ENCODE measurements at regions not wholly inside any gene's neighbourhood (a gene's known extent, or its start where the extent isn't known, plus 50 kb on each side); places are given as distances from the start of the nearest gene placed in this dataset.
"Not testable (repeated sequence)": the region's sequence is repeated elsewhere in the genome, so short reads cannot be mapped to it uniquely, and the experiment has no call there.

DNA sequence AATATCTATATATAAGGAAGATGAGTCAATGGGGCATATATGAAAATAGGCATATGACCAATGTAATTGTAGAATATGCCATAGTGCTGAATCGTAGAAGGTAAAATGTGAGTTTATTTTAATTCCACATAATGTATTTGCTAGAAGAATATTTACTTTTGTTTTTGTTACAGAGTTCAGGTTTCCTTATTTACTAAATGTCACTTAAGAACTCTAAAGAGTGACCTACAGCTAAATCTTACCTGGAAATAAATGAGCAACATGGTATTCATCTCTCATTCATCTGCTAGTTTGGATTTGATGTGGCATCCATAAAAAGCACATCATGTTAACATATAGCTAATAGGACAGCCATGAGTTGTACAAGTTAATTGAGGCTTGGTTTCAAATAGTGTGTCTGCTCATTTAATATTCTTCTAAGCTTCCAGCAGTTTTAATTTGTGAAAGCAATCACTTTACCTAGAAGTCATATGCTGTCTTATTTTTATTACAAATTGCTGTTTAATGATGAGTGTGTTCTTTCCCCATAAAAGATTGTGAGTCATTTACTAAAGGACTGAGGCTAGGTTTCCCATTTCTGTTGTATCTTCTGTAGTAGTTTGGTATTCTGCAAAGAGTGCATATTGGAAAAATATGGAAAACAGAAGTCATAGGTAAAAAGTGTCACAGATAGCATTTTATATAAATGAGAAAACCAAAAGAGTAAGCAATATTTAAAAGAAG is 222.1 kb upstream of the POU1F1 start:
- Histone ChIP-seq H3K27me3 (ENCODE audit: control insufficient read depth in 2 of 2, insufficient read depth in 1 of 2, low read length in 1 of 2) (no peaks in the 10 kb centered on the region), H3K4me3 (ENCODE audit: low read length in 2 of 2) (no peak overlapping the region), H3K27ac (ENCODE audit: low read depth in 1 of 2, low read length in 1 of 2) (no peak overlapping the region), H3K4me1 (ENCODE audit: control insufficient read depth in 2 of 2, insufficient read depth in 2 of 2, low read length in 2 of 2) (no peaks in the 10 kb centered on the region), H3K36me3 (ENCODE audit: control insufficient read depth in 2 of 2, insufficient read depth in 2 of 2, low read length in 1 of 2) (no peaks in the 10 kb centered on the region), H3K9me3 (ENCODE audit: control insufficient read depth in 2 of 2, insufficient read depth in 1 of 2, low read length in 1 of 2) (no peaks in the 10 kb centered on the region)
- no peak for DNase-seq (ENCODE audit: low read depth in 6 of 9, low spot score in 9 of 9)
- 100% methylated on average over 1 of the region's 1 CpG for WGBS

DNA sequence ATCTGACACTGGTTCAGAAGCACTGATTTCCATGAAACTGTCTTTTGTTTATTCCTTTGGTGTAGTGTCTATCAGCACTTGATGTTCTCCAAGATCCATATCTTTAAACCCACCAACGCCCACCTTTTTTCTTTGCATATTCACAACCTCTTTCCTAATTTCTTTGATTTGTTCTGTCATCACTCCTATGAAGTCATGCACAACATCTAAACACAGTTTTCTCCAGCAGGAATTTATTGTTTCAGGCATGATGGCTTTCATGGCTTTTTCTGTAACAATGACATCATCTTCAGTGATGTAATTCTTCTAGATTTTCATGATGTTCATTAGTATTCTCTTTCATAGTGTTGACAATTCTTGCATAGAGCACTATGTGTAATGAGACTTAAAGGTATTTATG is 219.6 kb upstream of the POU1F1 start:
- no peaks in the 10 kb centered on the region for H3K27me3 ChIP-seq (ENCODE audit: control insufficient read depth in 2 of 2, insufficient read depth in 1 of 2, low read length in 1 of 2)
- no peaks in the 10 kb centered on the region for H3K4me1 ChIP-seq (ENCODE audit: control insufficient read depth in 2 of 2, insufficient read depth in 2 of 2, low read length in 2 of 2)
- no peaks in the 10 kb centered on the region for H3K36me3 ChIP-seq (ENCODE audit: control insufficient read depth in 2 of 2, insufficient read depth in 2 of 2, low read length in 1 of 2)
- no peak overlapping the region for H3K27ac ChIP-seq (ENCODE audit: low read depth in 1 of 2, low read length in 1 of 2)
- WGBS = 91% methylated on average over 1 of the region's 1 CpG
- no peak for DNase-seq (ENCODE audit: low read depth in 6 of 9, low spot score in 9 of 9)
- H3K4me3 ChIP-seq (ENCODE audit: low read length in 2 of 2) = no peak overlapping the region
- no peaks in the 10 kb centered on the region for H3K9me3 ChIP-seq (ENCODE audit: control insufficient read depth in 2 of 2, insufficient read depth in 1 of 2, low read length in 1 of 2)

DNA sequence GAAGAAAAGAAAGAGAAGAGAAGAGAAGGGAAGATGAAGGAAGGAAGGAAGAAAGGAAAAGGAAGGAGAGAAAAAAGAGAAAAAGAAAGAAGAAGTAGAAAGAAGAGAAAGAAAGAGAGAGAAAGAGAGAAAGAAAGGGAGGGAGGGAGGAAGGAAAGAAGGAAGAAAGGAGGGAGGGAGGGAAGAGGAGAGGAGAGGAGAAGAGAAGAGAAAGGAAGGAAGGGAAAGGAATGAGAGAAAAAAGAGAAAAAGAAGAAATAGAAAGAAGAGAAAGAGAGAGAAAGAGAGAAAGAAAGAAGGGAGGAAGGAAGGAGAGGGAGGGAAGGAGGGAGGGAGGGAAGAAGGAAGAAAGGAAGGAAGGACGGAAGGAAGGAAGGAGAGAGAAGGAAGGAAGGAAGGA is 217.9 kb upstream of the POU1F1 start:
- no peaks in the 10 kb centered on the region for H3K36me3 ChIP-seq (ENCODE audit: control insufficient read depth in 2 of 2, insufficient read depth in 2 of 2, low read length in 1 of 2)
- no peak overlapping the region for H3K27ac ChIP-seq (ENCODE audit: low read depth in 1 of 2, low read length in 1 of 2)
- no peaks in the 10 kb centered on the region for H3K27me3 ChIP-seq (ENCODE audit: control insufficient read depth in 2 of 2, insufficient read depth in 1 of 2, low read length in 1 of 2)
- no peaks in the 10 kb centered on the region for H3K9me3 ChIP-seq (ENCODE audit: control insufficient read depth in 2 of 2, insufficient read depth in 1 of 2, low read length in 1 of 2)
- no peak for DNase-seq (ENCODE audit: low read depth in 6 of 9, low spot score in 9 of 9)
- 91% methylated on average over 1 of the region's 1 CpG for WGBS
- no peaks in the 10 kb centered on the region for H3K4me1 ChIP-seq (ENCODE audit: control insufficient read depth in 2 of 2, insufficient read depth in 2 of 2, low read length in 2 of 2)
- H3K4me3 ChIP-seq (ENCODE audit: low read length in 2 of 2) = no peak overlapping the region

DNA sequence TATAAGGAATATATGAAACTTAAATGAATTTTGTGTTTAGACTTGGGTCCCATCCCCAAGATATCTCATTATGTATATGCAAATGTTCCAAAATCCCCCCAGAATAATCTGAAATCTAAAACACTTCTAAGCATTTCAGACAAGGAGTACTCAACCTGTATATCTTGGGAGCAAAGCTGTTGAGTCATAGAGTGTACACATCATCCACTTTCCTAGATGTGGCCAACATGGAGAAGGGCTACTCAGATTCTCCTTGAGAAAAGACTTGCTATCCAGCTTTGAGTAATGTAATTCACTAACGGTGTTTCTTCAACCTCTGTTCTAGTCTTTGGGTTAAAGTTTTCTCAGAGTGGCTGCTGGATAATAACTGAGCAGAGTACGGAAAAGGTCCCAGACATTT is 215.5 kb upstream of the POU1F1 start:
- Histone ChIP-seq H3K4me1 (ENCODE audit: control insufficient read depth in 2 of 2, insufficient read depth in 2 of 2, low read length in 2 of 2) (no peaks in the 10 kb centered on the region), H3K9me3 (ENCODE audit: control insufficient read depth in 2 of 2, insufficient read depth in 1 of 2, low read length in 1 of 2) (no peaks in the 10 kb centered on the region), H3K27ac (ENCODE audit: low read depth in 1 of 2, low read length in 1 of 2) (no peak overlapping the region), H3K4me3 (ENCODE audit: low read length in 2 of 2) (no peak overlapping the region), H3K27me3 (ENCODE audit: control insufficient read depth in 2 of 2, insufficient read depth in 1 of 2, low read length in 1 of 2) (no peaks in the 10 kb centered on the region), H3K36me3 (ENCODE audit: control insufficient read depth in 2 of 2, insufficient read depth in 2 of 2, low read length in 1 of 2) (no peaks in the 10 kb centered on the region)
- DNase-seq (ENCODE audit: low read depth in 6 of 9, low spot score in 9 of 9) = no peak
- WGBS = 96% methylated on average over 2 of the region's 2 CpGs

DNA sequence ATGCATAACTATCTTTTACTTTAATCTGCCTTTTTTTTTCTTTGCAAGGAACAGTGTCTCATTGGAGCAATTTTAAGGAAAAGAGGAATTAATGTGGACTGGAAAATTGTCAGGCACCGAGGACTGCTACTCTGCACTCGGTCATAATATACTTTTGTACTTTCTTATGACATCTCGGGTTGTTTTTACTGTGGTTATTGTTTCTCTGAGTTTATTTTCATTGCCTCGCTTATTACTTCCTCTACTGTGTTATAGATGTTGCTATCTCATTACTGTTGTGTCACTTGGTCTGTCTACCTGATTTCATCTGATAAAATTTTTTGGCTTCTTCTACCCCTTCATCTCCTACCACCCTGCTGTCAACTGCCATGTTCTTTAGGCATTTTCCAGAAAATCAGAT is 213.5 kb upstream of the POU1F1 start:
- Histone ChIP-seq H3K27ac (ENCODE audit: low read depth in 1 of 2, low read length in 1 of 2) (no peak overlapping the region), H3K9me3 (ENCODE audit: control insufficient read depth in 2 of 2, insufficient read depth in 1 of 2, low read length in 1 of 2) (no peaks in the 10 kb centered on the region), H3K27me3 (ENCODE audit: control insufficient read depth in 2 of 2, insufficient read depth in 1 of 2, low read length in 1 of 2) (no peaks in the 10 kb centered on the region), H3K4me3 (ENCODE audit: low read length in 2 of 2) (no peak overlapping the region), H3K4me1 (ENCODE audit: control insufficient read depth in 2 of 2, insufficient read depth in 2 of 2, low read length in 2 of 2) (no peaks in the 10 kb centered on the region), H3K36me3 (ENCODE audit: control insufficient read depth in 2 of 2, insufficient read depth in 2 of 2, low read length in 1 of 2) (no peaks in the 10 kb centered on the region)
- WGBS = 87% methylated on average over 4 of the region's 4 CpGs
- DNase-seq (ENCODE audit: low read depth in 6 of 9, low spot score in 9 of 9) = no peak

DNA sequence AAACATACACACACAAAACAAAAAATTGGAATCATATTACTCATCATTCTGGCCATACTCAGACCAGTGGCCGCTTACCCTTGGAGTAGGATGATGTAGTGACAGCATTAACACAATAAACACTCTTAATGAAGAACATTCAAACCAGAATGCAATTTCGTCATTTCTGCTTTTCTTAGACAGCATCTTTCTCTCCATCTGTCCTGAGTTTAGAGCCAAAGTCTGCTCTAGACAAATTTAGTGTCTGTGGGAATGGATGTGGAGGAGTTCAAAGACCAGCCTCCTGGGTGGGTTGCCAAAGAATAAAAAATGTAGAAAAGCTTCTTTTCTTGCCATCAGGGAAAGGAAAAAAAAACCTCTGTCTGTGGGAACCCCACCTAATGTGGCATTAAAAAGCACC is 212.4 kb upstream of the POU1F1 start:
- Histone ChIP-seq H3K4me3 (ENCODE audit: low read length in 2 of 2) (no peak overlapping the region), H3K36me3 (ENCODE audit: control insufficient read depth in 2 of 2, insufficient read depth in 2 of 2, low read length in 1 of 2) (no peaks in the 10 kb centered on the region), H3K27me3 (ENCODE audit: control insufficient read depth in 2 of 2, insufficient read depth in 1 of 2, low read length in 1 of 2) (no peaks in the 10 kb centered on the region), H3K27ac (ENCODE audit: low read depth in 1 of 2, low read length in 1 of 2) (no peak overlapping the region), H3K4me1 (ENCODE audit: control insufficient read depth in 2 of 2, insufficient read depth in 2 of 2, low read length in 2 of 2) (no peaks in the 10 kb centered on the region), H3K9me3 (ENCODE audit: control insufficient read depth in 2 of 2, insufficient read depth in 1 of 2, low read length in 1 of 2) (no peaks in the 10 kb centered on the region)
- 95% methylated on average over 2 of the region's 2 CpGs for WGBS
- DNase-seq (ENCODE audit: low read depth in 6 of 9, low spot score in 9 of 9) = no peak

DNA sequence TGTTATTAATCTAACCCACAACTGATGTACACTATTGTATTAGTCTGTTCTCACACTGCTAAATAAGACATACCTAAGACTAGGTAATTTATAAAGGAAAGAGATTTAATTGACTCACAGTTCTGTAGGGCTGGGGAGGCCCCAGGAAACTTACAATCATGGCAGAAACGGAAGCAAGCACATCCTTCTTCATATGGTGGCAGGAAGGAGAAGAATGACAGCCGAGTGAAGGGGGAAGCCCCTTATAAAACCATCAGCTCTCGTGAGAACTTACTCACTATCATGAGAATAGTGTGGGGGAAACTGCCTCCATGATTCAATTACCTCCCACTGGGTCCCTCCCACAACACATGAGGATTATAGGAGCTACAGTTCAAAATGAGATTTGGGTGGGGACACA is 210.3 kb upstream of the POU1F1 start:
- DNase-seq (ENCODE audit: low read depth in 6 of 9, low spot score in 9 of 9); H3K36me3 ChIP-seq (ENCODE audit: control insufficient read depth in 2 of 2, insufficient read depth in 2 of 2, low read length in 1 of 2); H3K9me3 ChIP-seq (ENCODE audit: control insufficient read depth in 2 of 2, insufficient read depth in 1 of 2, low read length in 1 of 2); H3K27ac ChIP-seq (ENCODE audit: low read depth in 1 of 2, low read length in 1 of 2); H3K4me1 ChIP-seq (ENCODE audit: control insufficient read depth in 2 of 2, insufficient read depth in 2 of 2, low read length in 2 of 2); H3K27me3 ChIP-seq (ENCODE audit: control insufficient read depth in 2 of 2, insufficient read depth in 1 of 2, low read length in 1 of 2); H3K4me3 ChIP-seq (ENCODE audit: low read length in 2 of 2): not testable (repeated sequence)
- 71% methylated on average over 3 of the region's 3 CpGs for WGBS

DNA sequence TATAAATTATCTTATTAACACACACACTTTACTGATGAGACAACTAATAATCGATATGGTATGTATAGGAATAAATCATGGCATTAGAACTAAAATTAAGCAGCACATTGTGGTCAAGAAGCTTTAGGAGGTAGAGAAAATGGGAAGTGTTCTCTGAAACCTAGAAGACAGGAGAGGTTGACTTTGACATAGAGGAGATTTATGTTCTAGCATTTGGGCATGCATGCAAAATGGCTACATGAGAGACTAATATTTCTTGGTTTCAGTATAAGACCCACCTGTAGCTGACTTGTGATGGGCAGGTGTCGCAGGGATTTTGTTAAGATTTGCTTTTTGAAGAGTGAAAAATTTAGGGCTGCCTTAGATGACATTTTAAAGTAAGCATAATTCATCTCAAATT is 209.7 kb upstream of the POU1F1 start:
- Histone ChIP-seq H3K4me3 (ENCODE audit: low read length in 2 of 2) (no peak overlapping the region), H3K9me3 (ENCODE audit: control insufficient read depth in 2 of 2, insufficient read depth in 1 of 2, low read length in 1 of 2) (no peaks in the 10 kb centered on the region), H3K27ac (ENCODE audit: low read depth in 1 of 2, low read length in 1 of 2) (no peak overlapping the region), H3K36me3 (ENCODE audit: control insufficient read depth in 2 of 2, insufficient read depth in 2 of 2, low read length in 1 of 2) (no peaks in the 10 kb centered on the region), H3K4me1 (ENCODE audit: control insufficient read depth in 2 of 2, insufficient read depth in 2 of 2, low read length in 2 of 2) (no peaks in the 10 kb centered on the region), H3K27me3 (ENCODE audit: control insufficient read depth in 2 of 2, insufficient read depth in 1 of 2, low read length in 1 of 2) (no peaks in the 10 kb centered on the region)
- DNase-seq (ENCODE audit: low read depth in 6 of 9, low spot score in 9 of 9) = no peak
- WGBS = 28% methylated on average over 2 of the region's 2 CpGs

DNA sequence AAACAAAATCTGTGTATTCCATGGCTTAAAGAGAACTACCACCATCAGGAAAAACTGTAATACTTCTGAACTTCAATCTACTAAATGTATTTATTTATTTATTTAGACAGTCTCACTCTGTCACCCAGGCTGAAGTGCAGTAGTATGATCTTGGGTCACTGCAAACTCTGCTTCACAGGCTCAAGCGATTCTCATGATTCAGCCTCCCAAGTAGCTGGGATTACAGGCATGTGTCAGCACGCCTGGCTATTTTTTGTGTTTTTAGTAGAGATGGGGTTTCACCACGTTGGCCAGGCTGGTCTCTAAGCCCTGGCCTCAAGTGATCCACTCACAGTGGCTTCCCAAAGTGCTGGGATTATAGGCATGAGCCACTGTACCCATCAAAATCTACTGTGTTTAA is 202.3 kb upstream of the POU1F1 start:
- Histone ChIP-seq H3K27ac (ENCODE audit: low read depth in 1 of 2, low read length in 1 of 2) (no peak overlapping the region), H3K36me3 (ENCODE audit: control insufficient read depth in 2 of 2, insufficient read depth in 2 of 2, low read length in 1 of 2) (no peaks in the 10 kb centered on the region), H3K4me3 (ENCODE audit: low read length in 2 of 2) (no peak overlapping the region), H3K9me3 (ENCODE audit: control insufficient read depth in 2 of 2, insufficient read depth in 1 of 2, low read length in 1 of 2) (peaks cover 0 to 6% of the 10 kb centered on the region in 2 donors), H3K4me1 (ENCODE audit: control insufficient read depth in 2 of 2, insufficient read depth in 2 of 2, low read length in 2 of 2) (no peaks in the 10 kb centered on the region), H3K27me3 (ENCODE audit: control insufficient read depth in 2 of 2, insufficient read depth in 1 of 2, low read length in 1 of 2) (no peaks in the 10 kb centered on the region)
- WGBS = 88% methylated on average over 3 of the region's 3 CpGs
- DNase-seq (ENCODE audit: low read depth in 6 of 9, low spot score in 9 of 9) = no peak

DNA sequence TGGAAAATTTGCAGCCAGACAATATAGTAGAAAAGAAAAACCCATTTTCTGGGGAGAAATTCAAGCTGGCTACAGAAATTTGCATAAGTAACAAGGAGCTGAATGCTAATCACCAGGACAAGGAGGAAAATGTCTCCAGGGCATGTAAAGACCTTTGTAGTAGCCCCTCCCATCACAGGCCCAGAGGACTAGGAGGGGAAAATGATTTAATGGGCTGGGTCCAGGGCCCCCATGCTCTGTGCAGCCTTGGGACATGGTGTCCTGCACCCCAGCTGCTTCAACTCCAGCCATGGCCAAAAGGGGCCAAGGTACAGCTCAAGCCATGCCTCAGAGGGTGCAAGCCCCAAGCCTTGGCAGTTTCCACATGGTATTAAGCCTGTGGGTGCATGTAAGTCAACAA is 197.6 kb upstream of the POU1F1 start:
- Histone ChIP-seq H3K36me3 (ENCODE audit: control insufficient read depth in 2 of 2, insufficient read depth in 2 of 2, low read length in 1 of 2) (no peaks in the 10 kb centered on the region), H3K27me3 (ENCODE audit: control insufficient read depth in 2 of 2, insufficient read depth in 1 of 2, low read length in 1 of 2) (no peaks in the 10 kb centered on the region), H3K4me3 (ENCODE audit: low read length in 2 of 2) (no peak overlapping the region), H3K27ac (ENCODE audit: low read depth in 1 of 2, low read length in 1 of 2) (no peak overlapping the region), H3K9me3 (ENCODE audit: control insufficient read depth in 2 of 2, insufficient read depth in 1 of 2, low read length in 1 of 2) (peaks cover 0 to 12% of the 10 kb centered on the region in 2 donors), H3K4me1 (ENCODE audit: control insufficient read depth in 2 of 2, insufficient read depth in 2 of 2, low read length in 2 of 2) (no peaks in the 10 kb centered on the region)
- no peak for DNase-seq (ENCODE audit: low read depth in 6 of 9, low spot score in 9 of 9)

Data from thymus (tissue), 11 donors.